NB4 (cell line): ENCODE measurements at regions not wholly inside any gene's neighbourhood (a gene's known extent, or its start where the extent isn't known, plus 50 kb on each side); places are given as distances from the start of the nearest gene placed in this dataset.

Experiments used
- POLR2A ChIP-seq: IDR thresholded peaks from 2 replicates; pipeline ENCODE4 v1.6.1; 2011; ENCODE audit warnings: mild to moderate bottlenecking; ENCODE audit not compliant: insufficient read length; ENCODE audit errors: extremely low read depth
- TF ChIP-seq, protein P1 (sequence below): IDR thresholded peaks from one replicate; pipeline ENCODE4 v1.5.1; 2012; ENCODE audit warnings: low read depth, low read length

DNA sequence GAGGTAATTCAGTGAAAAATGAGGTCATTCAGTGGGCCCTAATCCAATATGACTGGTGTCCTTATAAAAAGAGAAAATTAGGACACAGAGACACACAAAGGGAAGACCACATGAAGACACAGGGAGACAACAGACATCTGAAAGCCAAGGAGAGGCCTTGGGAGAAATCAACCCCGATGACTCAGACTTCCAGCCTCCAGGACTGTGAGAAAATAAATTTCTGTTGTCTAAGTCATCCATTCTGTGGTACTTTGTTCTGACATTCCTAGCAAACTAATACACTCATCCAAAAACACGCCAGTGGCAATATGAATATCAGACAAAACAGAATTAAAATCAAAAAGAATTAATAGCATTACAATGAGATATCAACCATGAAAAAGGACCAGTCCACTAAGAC, 303.7 kb downstream of the SS18 start:
- TF ChIP-seq POLR2A, result no peak
- TF ChIP-seq, protein P1, sequence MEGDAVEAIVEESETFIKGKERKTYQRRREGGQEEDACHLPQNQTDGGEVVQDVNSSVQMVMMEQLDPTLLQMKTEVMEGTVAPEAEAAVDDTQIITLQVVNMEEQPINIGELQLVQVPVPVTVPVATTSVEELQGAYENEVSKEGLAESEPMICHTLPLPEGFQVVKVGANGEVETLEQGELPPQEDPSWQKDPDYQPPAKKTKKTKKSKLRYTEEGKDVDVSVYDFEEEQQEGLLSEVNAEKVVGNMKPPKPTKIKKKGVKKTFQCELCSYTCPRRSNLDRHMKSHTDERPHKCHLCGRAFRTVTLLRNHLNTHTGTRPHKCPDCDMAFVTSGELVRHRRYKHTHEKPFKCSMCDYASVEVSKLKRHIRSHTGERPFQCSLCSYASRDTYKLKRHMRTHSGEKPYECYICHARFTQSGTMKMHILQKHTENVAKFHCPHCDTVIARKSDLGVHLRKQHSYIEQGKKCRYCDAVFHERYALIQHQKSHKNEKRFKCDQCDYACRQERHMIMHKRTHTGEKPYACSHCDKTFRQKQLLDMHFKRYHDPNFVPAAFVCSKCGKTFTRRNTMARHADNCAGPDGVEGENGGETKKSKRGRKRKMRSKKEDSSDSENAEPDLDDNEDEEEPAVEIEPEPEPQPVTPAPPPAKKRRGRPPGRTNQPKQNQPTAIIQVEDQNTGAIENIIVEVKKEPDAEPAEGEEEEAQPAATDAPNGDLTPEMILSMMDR, result no peak
